ENCODE measurements at regions not wholly inside any gene's neighbourhood (a gene's known extent, or its start where the extent isn't known, plus 50 kb on each side); places are given as distances from the start of the nearest gene placed in this dataset.

DNA sequence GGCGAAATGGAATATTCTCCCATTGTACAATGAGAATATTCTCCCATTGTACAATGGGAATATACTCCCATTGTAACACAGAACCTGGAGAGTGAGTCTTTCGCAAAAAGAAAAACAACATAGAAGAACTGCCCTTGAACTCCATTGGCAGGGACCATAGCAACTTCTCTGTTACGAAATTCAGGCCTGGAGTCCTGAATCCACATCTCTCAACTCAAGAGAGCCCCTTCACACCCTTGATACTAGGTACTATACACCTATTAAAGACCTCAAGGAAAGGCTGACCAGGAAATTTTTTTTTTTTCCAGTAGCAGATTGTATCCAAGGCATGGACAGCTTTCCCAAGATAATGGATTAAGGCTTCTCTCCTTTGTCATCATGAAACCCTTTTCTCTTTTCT lies 1687.0 kb downstream of the GRIK2 start:
- TF ChIP-seq, protein P1, sequence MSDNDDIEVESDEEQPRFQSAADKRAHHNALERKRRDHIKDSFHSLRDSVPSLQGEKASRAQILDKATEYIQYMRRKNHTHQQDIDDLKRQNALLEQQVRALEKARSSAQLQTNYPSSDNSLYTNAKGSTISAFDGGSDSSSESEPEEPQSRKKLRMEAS (IDR thresholded peaks at IDR 0.05): no peak
- TF ChIP-seq TEAD4 (IDR thresholded peaks at IDR 0.05) (no peak), EP300 (IDR thresholded peaks at IDR 0.05; ENCODE audit: borderline replicate concordance) (no peak)

All from Ishikawa (cell line).